Activated CD8-positive, alpha-beta T cell treated with anti-CD3 and anti-CD28 coated beads for 36 hours (primary cell): ENCODE measurements at regions not wholly inside any gene's neighbourhood (a gene's known extent, or its start where the extent isn't known, plus 50 kb on each side); places are given as distances from the start of the nearest gene placed in this dataset.

Source experiments
- ATAC-seq: fragments of 200-7000 bp; cut with Tn5 transposase; one replicate; pipeline ENCODE4 v1.10.0; 2021; ENCODE audit warnings: mild to moderate bottlenecking, moderate library complexity
- CTCF ChIA-PET: fragments of 350-600 bp; sonication (Branson Sonifier 250); formaldehyde crosslinking; loops from one replicate; lab custom pipeline; 2021; ENCODE audit warnings: antibody characterized with exemption; lab: Charles Lee
- POLR2A ChIA-PET: fragments of 350-600 bp; sonication (Branson Sonifier 250); formaldehyde crosslinking; loops from one replicate; lab custom pipeline; 2021; ENCODE audit warnings: antibody characterized with exemption; lab: Charles Lee
- DNase-seq: peaks from one replicate; pipeline ENCODE4 v3.0.0-alpha.2; 2020
- H3K27ac Mint-ChIP-seq: one replicate; pipeline ENCODE4 v1.8.0; 2021; ENCODE audit warnings: mild to moderate bottlenecking, mixed read lengths
- H3K27me3 Mint-ChIP-seq: one replicate; pipeline ENCODE4 v1.8.0; 2021; ENCODE audit warnings: mixed read lengths
- H3K36me3 Mint-ChIP-seq: one replicate; pipeline ENCODE4 v1.8.0; 2021; ENCODE audit warnings: low read depth, mixed read lengths
- H3K4me1 Mint-ChIP-seq: one replicate; pipeline ENCODE4 v1.8.0; 2021; ENCODE audit warnings: low read depth, mixed read lengths
- H3K4me3 Mint-ChIP-seq: one replicate; pipeline ENCODE4 v1.8.0; 2021; ENCODE audit warnings: mild to moderate bottlenecking, moderate library complexity, mixed read lengths
- H3K9me3 Mint-ChIP-seq: one replicate; pipeline ENCODE4 v1.8.0; 2021; ENCODE audit warnings: mixed read lengths
- CTCF ChIP-seq: fragments of 200-600 bp; IDR thresholded peaks from one replicate; pipeline ENCODE4 v1.8.0; 2022; ENCODE audit warnings: antibody characterized with exemption, mild to moderate bottlenecking
- intact Hi-C: fragments of 100-400 bp; cut with micrococcal nuclease; formaldehyde crosslinking; loops from one replicate; pipeline ENCODE4 v1.10.0; 2022

- Mint-ChIP-seq H3K36me3 (no peaks in the 10 kb centered on the region), H3K4me3 (no peak overlapping the region), H3K4me1 (no peaks in the 10 kb centered on the region), H3K27ac (no peak overlapping the region), H3K9me3 (peaks cover 17% of the 10 kb centered on the region), H3K27me3 (no peaks in the 10 kb centered on the region)
- TF ChIP-seq CTCF = no peak
- POLR2A ChIA-PET = no interaction called here
- intact Hi-C loops = no loop called here
- CTCF ChIA-PET = no interaction called here
- ATAC-seq (no peak), DNase-seq (no peak)
These were observed 470.8 kb downstream of the INHBA start for GRCh38 chr7:41232086-41232485.

GRCh38 chr7:41224063-41224763, 478.7 kb downstream of the INHBA start:
- ATAC-seq (no peak), DNase-seq (no peak)
- no peaks in the 10 kb centered on the region for H3K27me3 Mint-ChIP-seq
- no peak overlapping the region for H3K4me3 Mint-ChIP-seq
- TF ChIP-seq CTCF = no peak
- no peak overlapping the region for H3K27ac Mint-ChIP-seq
- intact Hi-C loops = no loop called here
- H3K9me3 Mint-ChIP-seq = peaks cover 8% of the 10 kb centered on the region
- POLR2A ChIA-PET = no interaction called here
- CTCF ChIA-PET = no interaction called here
- no peaks in the 10 kb centered on the region for H3K4me1 Mint-ChIP-seq
- H3K36me3 Mint-ChIP-seq = no peaks in the 10 kb centered on the region

- Mint-ChIP-seq H3K4me1 (no peaks in the 10 kb centered on the region), H3K4me3 (no peak overlapping the region), H3K27me3 (no peaks in the 10 kb centered on the region), H3K9me3 (no peaks in the 10 kb centered on the region), H3K27ac (no peak overlapping the region), H3K36me3 (no peaks in the 10 kb centered on the region)
- DNase-seq (no peak), ATAC-seq (no peak)
- ChIA-PET POLR2A (no interaction called here), CTCF (no interaction called here)
- intact Hi-C loops = no loop called here
- TF ChIP-seq CTCF = no peak
These were observed 480.1 kb downstream of the INHBA start for GRCh38 chr7:41222746-41223145.

GRCh38 chr7:41220266-41220665, 482.6 kb downstream of the INHBA start:
- ChIA-PET POLR2A (no interaction called here), CTCF (no interaction called here)
- no peaks in the 10 kb centered on the region for H3K9me3 Mint-ChIP-seq
- ATAC-seq = no peak
- intact Hi-C loops = no loop called here
- H3K4me1 Mint-ChIP-seq = no peaks in the 10 kb centered on the region
- TF ChIP-seq CTCF = no peak
- DNase-seq = no peak
- H3K36me3 Mint-ChIP-seq = no peaks in the 10 kb centered on the region
- no peaks in the 10 kb centered on the region for H3K27me3 Mint-ChIP-seq
- no peak overlapping the region for H3K4me3 Mint-ChIP-seq
- H3K27ac Mint-ChIP-seq = no peak overlapping the region

- Mint-ChIP-seq H3K27ac (no peak overlapping the region), H3K4me1 (no peaks in the 10 kb centered on the region), H3K36me3 (no peaks in the 10 kb centered on the region), H3K9me3 (no peaks in the 10 kb centered on the region), H3K27me3 (no peaks in the 10 kb centered on the region), H3K4me3 (no peak overlapping the region)
- POLR2A ChIA-PET = no interaction called here
- intact Hi-C loops = no loop called here
- CTCF ChIA-PET = no interaction called here
- no peak for TF ChIP-seq CTCF
- DNase-seq = no peak
- no peak for ATAC-seq
These were observed 483.6 kb downstream of the INHBA start for GRCh38 chr7:41219276-41219675.
